ENCODE measurements at regions not wholly inside any gene's neighbourhood (a gene's known extent, or its start where the extent isn't known, plus 50 kb on each side); places are given as distances from the start of the nearest gene placed in this dataset.

DNA sequence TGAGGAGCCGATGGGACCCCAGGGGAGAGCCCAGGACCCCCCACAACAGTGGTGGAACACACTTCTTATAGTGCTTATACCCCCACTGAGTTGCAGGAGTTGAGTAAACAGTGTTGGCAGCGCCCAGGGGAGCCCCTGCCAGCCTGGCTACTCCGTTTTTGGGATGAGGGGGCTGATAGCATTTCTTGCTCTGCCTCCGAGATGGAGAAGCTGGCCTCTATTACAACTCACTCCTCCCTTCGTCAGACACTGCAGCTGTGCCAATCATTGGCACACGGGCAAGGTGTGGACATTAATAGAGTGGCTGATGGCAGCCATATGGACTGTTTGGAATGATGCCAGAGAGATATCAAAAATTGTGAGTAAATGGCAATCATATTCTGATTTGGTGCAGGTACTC, 94.9 kb upstream of the TMPO start:
- POLR2A ChIA-PET, result no interaction called here
- no peak for ATAC-seq
- Mint-ChIP-seq H3K36me3 (ENCODE audit: low read depth) (no peaks in the 10 kb centered on the region), H3K27ac (no peak overlapping the region), H3K4me3 (no peak overlapping the region), H3K27me3 (peaks cover 3% of the 10 kb centered on the region), H3K4me1 (no peaks in the 10 kb centered on the region), H3K9me3 (ENCODE audit: low read depth) (no peaks in the 10 kb centered on the region)
- intact Hi-C loops (cut with DNase I, micrococcal nuclease), result loop anchor here (5.0 kb wide), 2 partner anchors 112 to 577 kb away; no protein-coding TSS in a partner anchor
- DNase-seq, result no peak
- CTCF ChIA-PET, result no interaction called here

- no peaks in the 10 kb centered on the region for H3K36me3 Mint-ChIP-seq (ENCODE audit: low read depth)
- peaks cover 3% of the 10 kb centered on the region for H3K27me3 Mint-ChIP-seq
- ChIA-PET POLR2A (no interaction called here), CTCF (no interaction called here)
- no peaks in the 10 kb centered on the region for H3K4me1 Mint-ChIP-seq
- no peak overlapping the region for H3K4me3 Mint-ChIP-seq
- H3K9me3 Mint-ChIP-seq (ENCODE audit: low read depth), result no peaks in the 10 kb centered on the region
- DNase-seq, result no peak
- intact Hi-C loops (cut with DNase I, micrococcal nuclease), result loop anchor here (5.0 kb wide), 2 partner anchors 111 to 576 kb away; no protein-coding TSS in a partner anchor
- no peak for ATAC-seq
- H3K27ac Mint-ChIP-seq, result no peak overlapping the region
Measured at GRCh38 chr12:98421316-98421715, 94.1 kb upstream of the TMPO start.

- Mint-ChIP-seq H3K9me3 (ENCODE audit: low read depth) (no peaks in the 10 kb centered on the region), H3K36me3 (ENCODE audit: low read depth) (no peaks in the 10 kb centered on the region), H3K4me1 (no peaks in the 10 kb centered on the region), H3K4me3 (no peak overlapping the region), H3K27me3 (peaks cover 2% of the 10 kb centered on the region), H3K27ac (no peak overlapping the region)
- ChIA-PET POLR2A (no interaction called here), CTCF (interaction anchor here (1.0 kb wide), 1 partner anchor 175 kb away, joined by 3 read pairs; no protein-coding TSS in a partner anchor)
- DNase-seq, result no peak
- no peak for ATAC-seq
- intact Hi-C loops (cut with DNase I, micrococcal nuclease), result loop anchor here (5.0 kb wide), 2 partner anchors 110 to 575 kb away; no protein-coding TSS in a partner anchor
Measured at GRCh38 chr12:98422359-98422758, 93.0 kb upstream of the TMPO start.

DNA sequence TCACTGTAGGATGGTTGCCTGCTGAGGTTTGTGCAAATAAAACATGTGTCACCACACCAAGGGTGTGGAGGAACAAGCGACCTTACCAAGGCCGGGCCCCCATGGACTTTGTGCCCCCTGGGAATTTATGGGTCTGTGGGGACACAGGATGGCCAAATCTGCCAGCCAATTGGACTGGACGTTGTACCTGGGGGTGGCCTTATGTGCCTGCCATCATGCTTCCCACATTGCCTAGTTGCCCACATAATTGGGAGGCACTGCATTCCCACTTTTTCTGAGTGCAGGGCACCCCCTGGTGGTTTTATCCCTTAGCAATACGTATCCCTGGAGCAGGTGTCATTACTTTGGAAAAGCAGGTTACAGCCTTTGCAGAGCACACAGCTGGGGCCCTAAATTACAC, 92.6 kb upstream of the TMPO start:
- CTCF ChIA-PET, result interaction anchor here (1.0 kb wide), 1 partner anchor 174 kb away, joined by 3 read pairs; no protein-coding TSS in a partner anchor
- ATAC-seq, result no peak
- DNase-seq, result no peak
- H3K4me3 Mint-ChIP-seq, result no peak overlapping the region
- no peak overlapping the region for H3K27ac Mint-ChIP-seq
- H3K9me3 Mint-ChIP-seq (ENCODE audit: low read depth), result no peaks in the 10 kb centered on the region
- H3K36me3 Mint-ChIP-seq (ENCODE audit: low read depth), result no peaks in the 10 kb centered on the region
- intact Hi-C loops (cut with DNase I, micrococcal nuclease), result loop anchor here (5.0 kb wide), 2 partner anchors 109 to 574 kb away; no protein-coding TSS in a partner anchor
- no peaks in the 10 kb centered on the region for H3K4me1 Mint-ChIP-seq
- POLR2A ChIA-PET, result no interaction called here
- H3K27me3 Mint-ChIP-seq, result no peaks in the 10 kb centered on the region

- H3K4me1 Mint-ChIP-seq, result no peaks in the 10 kb centered on the region
- ATAC-seq, result no peak
Measured at GRCh38 chr12:98423963-98424362, 91.4 kb upstream of the TMPO start.

DNA sequence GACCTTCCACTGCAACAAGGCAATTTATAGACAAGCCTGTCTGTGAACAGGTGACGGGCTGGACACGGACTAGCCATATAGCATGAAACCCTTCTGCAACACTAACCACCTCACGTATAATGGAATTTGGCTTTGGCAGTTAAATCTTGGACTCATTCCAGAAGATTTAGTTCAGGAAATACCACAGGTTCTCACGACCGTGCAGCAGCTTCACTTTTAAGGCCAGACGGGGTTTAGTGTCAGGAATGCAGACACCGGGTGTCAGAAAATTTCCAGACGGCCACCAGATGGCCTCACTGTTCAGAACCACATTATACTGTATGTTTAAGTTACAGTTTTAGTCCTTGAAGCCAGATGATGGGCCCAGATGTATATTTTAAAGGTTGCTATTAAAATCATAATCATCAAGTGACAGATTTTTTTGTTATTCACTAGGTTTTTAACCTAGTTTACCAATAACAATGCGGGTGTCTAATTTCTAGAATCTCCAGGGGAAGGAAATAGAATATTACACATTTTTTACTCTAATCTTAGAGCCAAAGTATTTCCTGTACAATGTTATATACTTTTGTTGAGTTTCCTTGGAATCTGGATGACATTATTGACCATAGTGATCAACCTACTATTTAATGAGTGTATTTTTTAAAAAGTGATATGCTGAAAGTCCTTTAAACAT, 90.5 kb upstream of the TMPO start:
- Mint-ChIP-seq H3K9me3 (ENCODE audit: low read depth) (no peaks in the 10 kb centered on the region), H3K27me3 (peaks cover 1% of the 10 kb centered on the region), H3K36me3 (ENCODE audit: low read depth) (no peaks in the 10 kb centered on the region), H3K4me1 (no peaks in the 10 kb centered on the region), H3K27ac (no peak overlapping the region), H3K4me3 (no peak overlapping the region)
- intact Hi-C loops (cut with DNase I, micrococcal nuclease), result loop anchor here (1.0 to 5.0 kb wide), 8 partner anchors 66 to 572 kb away; no protein-coding TSS in a partner anchor
- POLR2A ChIA-PET, result no interaction called here
- ATAC-seq (peak; percentile 88), DNase-seq (peak; percentile 75)
- CTCF ChIA-PET, result interaction anchor here (0.6 to 1.1 kb wide), 5 partner anchors 27 to 1266 kb away, joined by 3 to 4 read pairs (median 3); no protein-coding TSS in a partner anchor

More at GRCh38 chr12:98423963-98424362, 91.4 kb upstream of the TMPO start:
- no peak overlapping the region for H3K27ac Mint-ChIP-seq
- DNase-seq, result no peak
- ChIA-PET CTCF (interaction anchor here (0.7 to 1.1 kb wide), 4 partner anchors 14 to 114 kb away, joined by 3 to 4 read pairs (median 3); no protein-coding TSS in a partner anchor), POLR2A (no interaction called here)
- no peaks in the 10 kb centered on the region for H3K36me3 Mint-ChIP-seq (ENCODE audit: low read depth)
- intact Hi-C loops (cut with DNase I, micrococcal nuclease), result loop anchor here (1.0 to 5.0 kb wide), 6 partner anchors 67 to 573 kb away; no protein-coding TSS in a partner anchor
- no peaks in the 10 kb centered on the region for H3K9me3 Mint-ChIP-seq (ENCODE audit: low read depth)
- no peak overlapping the region for H3K4me3 Mint-ChIP-seq
- no peaks in the 10 kb centered on the region for H3K27me3 Mint-ChIP-seq

DNA sequence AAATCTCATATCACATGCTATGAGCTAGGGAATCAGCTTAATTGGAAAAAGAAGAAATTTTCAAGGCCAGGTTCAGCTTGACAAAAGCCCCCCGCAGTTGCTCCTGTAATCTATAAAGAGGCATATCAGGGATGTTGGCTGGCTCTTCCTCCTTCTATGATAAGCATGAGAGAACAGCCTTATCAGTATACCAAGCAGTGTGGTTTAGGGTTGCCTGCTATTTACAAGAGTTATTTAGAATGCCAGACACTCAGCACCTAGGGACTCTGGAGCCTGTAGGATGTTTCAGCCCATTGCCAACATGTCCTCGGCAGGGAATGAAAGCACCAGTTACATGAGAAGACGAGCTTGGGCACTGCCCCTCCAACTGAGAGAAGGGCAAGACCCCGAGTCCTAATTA, 89.5 kb upstream of the TMPO start:
- ATAC-seq (no peak), DNase-seq (no peak)
- no peaks in the 10 kb centered on the region for H3K4me1 Mint-ChIP-seq
- POLR2A ChIA-PET, result no interaction called here
- H3K9me3 Mint-ChIP-seq (ENCODE audit: low read depth), result no peaks in the 10 kb centered on the region
- H3K27ac Mint-ChIP-seq, result no peak overlapping the region
- H3K36me3 Mint-ChIP-seq (ENCODE audit: low read depth), result no peaks in the 10 kb centered on the region
- intact Hi-C loops (cut with DNase I, micrococcal nuclease), result loop anchor here (1.0 to 5.0 kb wide), 5 partner anchors 65 to 229 kb away; no protein-coding TSS in a partner anchor
- H3K4me3 Mint-ChIP-seq, result no peak overlapping the region
- CTCF ChIA-PET, result interaction anchor here (0.6 to 1.8 kb wide), 6 partner anchors 8 to 572 kb away, joined by 3 to 4 read pairs (median 3); no protein-coding TSS in a partner anchor
- H3K27me3 Mint-ChIP-seq, result peaks cover 1% of the 10 kb centered on the region

GRCh38 chr12:98431089-98431488, 84.3 kb upstream of the TMPO start:
- ChIA-PET CTCF (no interaction called here), POLR2A (no interaction called here)
- no peak for ATAC-seq
- Mint-ChIP-seq H3K9me3 (ENCODE audit: low read depth) (peaks cover 6% of the 10 kb centered on the region), H3K27ac (no peak overlapping the region), H3K27me3 (peaks cover 19% of the 10 kb centered on the region), H3K4me3 (no peak overlapping the region), H3K36me3 (ENCODE audit: low read depth) (no peaks in the 10 kb centered on the region), H3K4me1 (no peaks in the 10 kb centered on the region)
- DNase-seq, result no peak
- intact Hi-C loops (cut with DNase I, micrococcal nuclease), result no loop called here

DNA sequence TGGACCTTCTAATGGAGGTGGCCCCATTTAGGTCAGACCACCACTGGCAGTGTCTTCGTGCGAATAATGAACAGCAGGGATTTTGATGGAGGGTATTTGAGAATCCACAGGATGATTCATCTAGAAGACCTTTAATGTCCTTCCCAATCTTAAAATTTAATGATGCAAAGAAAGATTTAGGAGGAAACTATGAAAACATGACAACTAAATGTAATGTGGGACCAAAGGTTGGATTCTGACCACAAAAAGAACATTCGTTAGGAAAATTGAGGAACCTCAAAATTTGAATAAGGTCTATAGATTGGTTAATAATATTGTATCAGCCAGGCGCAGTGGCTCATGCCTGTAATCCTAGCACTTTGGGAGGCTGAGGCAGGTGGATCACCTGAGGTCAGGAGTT, 78.2 kb upstream of the TMPO start:
- H3K4me3 Mint-ChIP-seq, result no peak overlapping the region
- ATAC-seq, result no peak
- intact Hi-C loops (cut with DNase I, micrococcal nuclease), result no loop called here
- peaks cover 8% of the 10 kb centered on the region for H3K4me1 Mint-ChIP-seq
- CTCF ChIA-PET, result interaction anchor here (0.5 kb wide), 1 partner anchor 137 kb away, joined by 4 read pairs; no protein-coding TSS in a partner anchor
- POLR2A ChIA-PET, result no interaction called here
- no peak for DNase-seq
- peaks cover 6% of the 10 kb centered on the region for H3K9me3 Mint-ChIP-seq (ENCODE audit: low read depth)
- no peak overlapping the region for H3K27ac Mint-ChIP-seq
- no peaks in the 10 kb centered on the region for H3K36me3 Mint-ChIP-seq (ENCODE audit: low read depth)
- peaks cover 44% of the 10 kb centered on the region for H3K27me3 Mint-ChIP-seq

DNA sequence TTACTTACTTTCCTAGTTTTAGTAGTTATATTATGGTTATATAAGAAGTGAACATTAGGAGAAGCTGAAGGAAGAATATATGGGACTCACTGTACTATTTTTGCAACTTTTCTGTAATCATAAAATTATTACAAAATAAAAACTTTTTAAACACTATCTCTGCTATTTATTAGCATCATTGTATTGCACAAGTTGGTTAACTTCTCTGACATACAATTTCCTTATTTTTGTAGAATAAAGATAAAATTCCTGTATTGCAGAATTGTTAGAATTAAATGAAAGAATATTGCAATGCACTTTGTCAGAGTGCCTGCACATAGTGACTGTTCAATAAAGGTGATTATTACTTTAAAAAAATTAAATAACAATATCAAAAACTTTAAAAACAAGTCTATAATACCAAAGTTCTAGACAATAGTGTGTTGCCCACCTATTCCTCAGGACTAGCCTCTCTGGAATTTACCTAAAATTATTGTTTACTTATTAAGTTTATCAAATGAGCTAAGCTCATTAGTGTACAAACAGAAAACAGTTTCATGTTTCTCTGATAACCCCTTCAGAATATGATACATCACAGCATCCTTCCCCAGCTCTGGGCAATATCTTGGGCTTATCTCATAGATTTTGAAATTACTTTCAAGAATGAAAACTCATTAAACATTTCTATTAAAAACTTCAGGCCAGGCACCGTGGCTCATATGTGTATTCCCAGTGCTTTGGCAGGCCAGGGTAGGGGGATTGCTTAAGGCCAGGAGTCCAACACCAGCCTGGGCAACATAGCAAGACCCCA, 77.4 kb upstream of the TMPO start:
- Mint-ChIP-seq H3K27me3 (peaks cover 48% of the 10 kb centered on the region), H3K36me3 (ENCODE audit: low read depth) (no peaks in the 10 kb centered on the region), H3K4me3 (no peak overlapping the region), H3K27ac (no peak overlapping the region), H3K4me1 (peaks cover 8% of the 10 kb centered on the region), H3K9me3 (ENCODE audit: low read depth) (peaks cover 6% of the 10 kb centered on the region)
- ChIA-PET POLR2A (no interaction called here), CTCF (interaction anchor here (0.7 to 1.1 kb wide), 2 partner anchors 9 to 14 kb away, joined by 3 read pairs; no protein-coding TSS in a partner anchor)
- DNase-seq (no peak), ATAC-seq (no peak)
- intact Hi-C loops (cut with DNase I, micrococcal nuclease), result no loop called here

GRCh38 chr12:98438656-98439230, 76.6 kb upstream of the TMPO start:
- CTCF ChIA-PET, result interaction anchor here (0.7 to 1.1 kb wide), 2 partner anchors 10 to 15 kb away, joined by 3 read pairs; no protein-coding TSS in a partner anchor
- ATAC-seq, result no peak

More at GRCh38 chr12:98438656-98439230, 76.6 kb upstream of the TMPO start:
- H3K27ac Mint-ChIP-seq, result no peak overlapping the region
- H3K36me3 Mint-ChIP-seq (ENCODE audit: low read depth), result no peaks in the 10 kb centered on the region
- intact Hi-C loops (cut with DNase I, micrococcal nuclease), result no loop called here
- DNase-seq, result no peak
- peaks cover 45% of the 10 kb centered on the region for H3K27me3 Mint-ChIP-seq
- H3K4me1 Mint-ChIP-seq, result peaks cover 8% of the 10 kb centered on the region
- POLR2A ChIA-PET, result no interaction called here
- H3K4me3 Mint-ChIP-seq, result no peak overlapping the region
- H3K9me3 Mint-ChIP-seq (ENCODE audit: low read depth), result peaks cover 6% of the 10 kb centered on the region
